IPS-18c (cell line): ENCODE measurements at regions not wholly inside any gene's neighbourhood (a gene's known extent, or its start where the extent isn't known, plus 50 kb on each side); places are given as distances from the start of the nearest gene placed in this dataset.

Source experiments
- H3K4me3 ChIP-seq: 2 replicates; pipeline ENCODE4 v1.7.0; 2013; ENCODE audit warnings: low read depth, mild to moderate bottlenecking, low read length, moderate library complexity; ENCODE audit not compliant: insufficient read depth
- H3K9me3 ChIP-seq: one replicate; pipeline ENCODE4 v1.6.1; 2013; ENCODE audit warnings: mild to moderate bottlenecking, low read length, moderate library complexity; ENCODE audit not compliant: control insufficient read depth, insufficient read depth

GRCh38 chr3:18657858-18658820 is 233.0 kb upstream of the SATB1 start:
- H3K4me3 ChIP-seq, result no peak overlapping the region
- H3K9me3 ChIP-seq, result no peaks in the 10 kb centered on the region

GRCh38 chr3:18656866-18657265 is 231.7 kb upstream of the SATB1 start:
- Histone ChIP-seq H3K9me3 (no peaks in the 10 kb centered on the region), H3K4me3 (no peak overlapping the region)

DNA sequence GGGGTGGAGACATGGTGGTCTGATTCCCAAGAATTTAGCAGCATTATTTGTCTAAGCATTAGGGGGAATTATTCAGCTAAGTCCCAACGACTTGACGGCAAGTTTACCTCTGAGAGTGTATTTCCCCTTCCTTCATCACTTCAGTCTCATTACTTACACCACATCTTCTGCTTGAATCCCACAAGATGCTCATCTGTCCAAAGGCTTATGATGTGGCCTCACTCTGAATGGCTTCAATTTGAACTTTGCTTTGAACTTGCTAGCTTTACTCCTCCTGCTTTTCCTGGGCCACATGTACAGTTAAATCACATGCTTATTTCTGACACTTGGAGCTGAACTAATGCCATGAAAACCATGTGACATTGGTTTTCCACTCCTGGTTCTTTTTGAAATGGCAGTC is 231.3 kb upstream of the SATB1 start:
- Histone ChIP-seq H3K4me3 (no peak overlapping the region), H3K9me3 (no peaks in the 10 kb centered on the region)

DNA sequence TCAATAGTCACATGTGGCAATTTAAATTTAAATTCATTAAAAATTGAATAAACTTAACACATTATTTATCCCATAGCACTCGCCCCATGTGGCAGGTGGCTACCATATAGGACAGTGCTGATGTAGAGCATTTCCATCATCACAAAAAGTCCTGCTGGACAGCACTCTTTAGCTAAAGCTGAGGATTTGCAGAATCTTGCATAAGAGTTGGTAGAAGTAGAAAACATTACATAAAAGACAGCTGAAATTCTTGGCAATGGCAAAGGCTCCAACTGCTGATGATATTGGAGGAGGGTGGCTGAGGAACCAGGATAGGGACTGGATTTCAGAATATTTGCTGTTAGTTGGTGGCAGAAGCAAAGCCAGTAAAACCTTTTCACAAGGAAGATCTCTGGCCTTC is 230.7 kb upstream of the SATB1 start:
- H3K9me3 ChIP-seq, result no peaks in the 10 kb centered on the region

GRCh38 chr3:18652781-18653180 is 227.6 kb upstream of the SATB1 start:
- Histone ChIP-seq H3K4me3 (no peak overlapping the region), H3K9me3 (no peaks in the 10 kb centered on the region)

More for the DNA sequence above, 230.7 kb upstream of the SATB1 start:
- no peak overlapping the region for H3K4me3 ChIP-seq

GRCh38 chr3:18650731-18651130 is 225.6 kb upstream of the SATB1 start:
- Histone ChIP-seq H3K9me3 (no peaks in the 10 kb centered on the region), H3K4me3 (no peak overlapping the region)

DNA sequence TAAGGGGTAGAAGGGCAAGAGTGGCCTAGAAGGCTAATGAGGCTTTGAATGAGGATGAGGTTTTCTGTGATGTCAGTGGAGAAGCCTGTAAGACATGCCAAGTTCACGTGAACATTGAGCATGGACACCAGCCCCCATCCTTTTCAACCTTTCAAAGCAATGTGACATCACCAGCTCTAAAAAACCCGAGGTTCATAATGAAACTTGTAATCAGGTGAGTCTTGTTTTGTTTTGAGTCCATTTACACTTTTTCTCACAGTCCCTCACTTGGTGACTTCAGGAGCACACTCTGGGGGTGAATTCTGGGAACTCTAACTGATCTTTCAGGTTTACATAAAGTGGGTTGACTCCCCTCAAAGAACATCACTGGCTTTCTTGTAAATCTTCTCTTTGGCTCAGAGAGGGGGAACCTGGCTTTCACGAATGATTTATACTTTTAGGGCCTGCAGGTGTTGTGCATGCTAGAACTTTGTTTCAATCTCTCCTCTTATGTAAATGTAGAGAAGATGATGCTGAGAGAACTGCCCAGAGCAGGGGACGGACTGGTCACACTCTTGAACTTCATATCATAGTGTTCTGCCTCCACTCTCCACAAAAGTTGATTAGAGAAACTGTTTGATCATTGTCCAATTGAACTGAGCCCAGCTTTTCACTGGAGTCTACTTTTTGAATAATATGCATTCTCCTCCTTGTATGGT is 224.7 kb upstream of the SATB1 start:
- H3K9me3 ChIP-seq, result no peaks in the 10 kb centered on the region
- H3K4me3 ChIP-seq, result no peak overlapping the region

- Histone ChIP-seq H3K9me3 (no peaks in the 10 kb centered on the region), H3K4me3 (no peak overlapping the region)
Observed at GRCh38 chr3:18648868-18649462, 223.8 kb upstream of the SATB1 start.

DNA sequence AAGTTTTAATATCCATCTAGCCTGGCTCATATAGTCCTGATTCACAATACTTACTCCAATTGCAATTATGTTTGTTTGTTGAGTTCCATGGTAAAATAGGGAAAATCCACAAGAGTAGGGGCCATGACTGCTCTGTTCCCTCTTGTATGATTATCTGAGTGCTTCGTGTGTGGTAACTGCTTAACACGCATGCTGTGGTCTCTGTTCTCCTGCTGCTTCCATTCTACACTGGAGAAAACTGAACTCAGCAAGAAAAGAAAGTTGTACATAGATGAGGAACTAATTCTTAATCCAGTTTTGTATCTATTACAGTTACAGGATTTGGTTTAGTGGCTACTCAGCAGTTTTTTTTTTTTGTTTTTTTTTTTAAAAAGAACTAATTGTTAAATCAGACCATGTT is 223.0 kb upstream of the SATB1 start:
- H3K9me3 ChIP-seq, result no peaks in the 10 kb centered on the region
- no peak overlapping the region for H3K4me3 ChIP-seq

DNA sequence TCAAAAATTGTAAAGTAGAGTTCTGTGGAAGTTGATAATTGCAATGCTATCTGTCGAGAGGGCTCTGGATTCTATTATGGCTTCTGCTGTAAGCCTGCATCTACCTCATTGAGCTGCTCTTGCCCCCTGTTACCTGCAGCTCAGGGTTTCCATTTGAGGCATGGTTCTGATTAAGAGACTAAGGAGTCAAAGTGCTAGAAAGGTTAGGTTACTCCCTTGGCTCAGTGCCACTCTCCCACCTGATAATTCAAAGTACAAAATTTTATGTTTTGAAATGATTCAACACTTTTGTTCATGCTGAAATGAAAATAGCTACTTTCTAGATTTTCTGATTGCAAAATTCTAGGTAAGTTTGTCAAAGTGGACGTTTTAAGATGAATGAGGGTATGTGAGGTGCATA is 220.5 kb upstream of the SATB1 start:
- no peaks in the 10 kb centered on the region for H3K9me3 ChIP-seq
- no peak overlapping the region for H3K4me3 ChIP-seq

DNA sequence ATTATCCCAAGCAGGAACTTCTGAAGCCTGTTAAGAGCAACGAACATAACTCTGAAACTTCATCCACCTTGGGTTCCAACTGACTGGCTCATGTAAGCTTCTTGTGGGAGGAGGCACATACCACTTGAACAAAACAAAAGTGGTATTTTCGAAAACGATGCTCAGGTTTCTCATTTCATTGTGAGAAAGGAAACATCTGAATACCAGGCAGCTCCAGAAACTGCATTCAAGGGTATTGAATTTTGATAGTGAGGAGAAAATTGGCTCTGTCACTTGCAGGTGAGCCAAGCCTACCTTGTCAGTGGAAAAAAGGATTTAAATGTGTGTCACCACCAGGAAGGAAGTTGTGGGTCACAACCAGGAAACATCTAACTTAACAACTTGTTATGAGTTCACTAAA is 218.1 kb upstream of the SATB1 start:
- Histone ChIP-seq H3K4me3 (no peak overlapping the region), H3K9me3 (no peaks in the 10 kb centered on the region)

- H3K9me3 ChIP-seq, result no peaks in the 10 kb centered on the region
- no peak overlapping the region for H3K4me3 ChIP-seq
Observed at GRCh38 chr3:18641916-18642315, 216.8 kb upstream of the SATB1 start.

GRCh38 chr3:18635215-18635614 is 210.1 kb upstream of the SATB1 start:
- H3K9me3 ChIP-seq, result no peaks in the 10 kb centered on the region
- no peak overlapping the region for H3K4me3 ChIP-seq

DNA sequence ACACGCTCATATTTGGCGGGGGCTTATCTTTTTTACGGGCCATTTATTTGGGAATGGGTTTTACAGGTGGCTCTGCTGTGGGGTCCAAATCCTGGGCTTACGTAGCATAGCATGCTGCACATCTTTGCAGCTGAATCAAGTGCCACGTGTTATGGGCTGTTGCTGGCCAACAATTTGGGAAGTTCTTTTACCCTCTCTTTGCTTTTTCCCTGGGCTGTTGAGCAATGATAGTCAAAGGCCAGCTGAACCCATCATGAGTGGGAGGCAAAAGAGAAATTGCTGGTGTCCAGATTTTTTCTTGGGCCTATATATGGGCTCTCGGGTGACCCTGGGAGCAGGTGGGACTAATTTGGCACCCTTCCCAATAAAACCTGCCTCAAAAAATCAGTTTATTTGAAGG is 209.3 kb upstream of the SATB1 start:
- no peaks in the 10 kb centered on the region for H3K9me3 ChIP-seq
- no peak overlapping the region for H3K4me3 ChIP-seq

DNA sequence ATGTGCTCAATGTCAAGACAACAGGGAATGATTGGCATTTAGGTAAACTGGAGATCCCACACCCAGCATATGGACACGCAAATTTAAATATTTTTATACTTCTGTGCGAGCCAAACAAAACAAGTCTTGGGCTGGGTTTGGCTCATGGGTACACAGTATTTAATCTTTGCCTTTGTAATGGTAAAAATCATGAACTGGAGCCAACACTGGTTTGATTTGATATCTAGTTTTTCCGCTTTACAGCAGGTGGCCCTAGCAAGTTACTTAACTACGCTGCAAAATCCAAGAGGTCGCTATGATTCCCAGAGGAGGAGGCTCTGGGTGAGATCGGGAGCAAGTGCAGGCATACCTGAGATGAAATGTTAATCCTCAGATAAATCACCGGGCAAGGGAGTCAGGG is 207.9 kb upstream of the SATB1 start:
- no peaks in the 10 kb centered on the region for H3K9me3 ChIP-seq
- H3K4me3 ChIP-seq, result no peak overlapping the region

DNA sequence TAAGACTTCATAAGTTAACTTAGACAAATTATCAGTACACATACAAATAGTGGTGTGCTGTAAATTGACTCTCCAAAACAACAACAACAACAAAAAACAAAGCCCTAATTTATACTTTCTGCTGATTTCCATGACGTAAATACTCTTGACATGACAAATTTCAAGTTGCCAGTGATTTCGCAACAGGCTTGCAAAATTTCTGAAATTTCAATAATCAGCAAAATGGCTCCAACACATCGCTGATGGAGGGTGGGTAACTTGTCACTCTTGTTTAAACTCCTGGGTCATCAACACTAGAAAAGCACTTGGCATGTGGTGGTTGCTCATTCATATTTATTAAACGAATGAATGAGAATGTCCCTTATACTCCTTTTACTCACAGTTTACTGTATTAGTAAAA is 205.2 kb upstream of the SATB1 start:
- no peaks in the 10 kb centered on the region for H3K9me3 ChIP-seq
- no peak overlapping the region for H3K4me3 ChIP-seq

DNA sequence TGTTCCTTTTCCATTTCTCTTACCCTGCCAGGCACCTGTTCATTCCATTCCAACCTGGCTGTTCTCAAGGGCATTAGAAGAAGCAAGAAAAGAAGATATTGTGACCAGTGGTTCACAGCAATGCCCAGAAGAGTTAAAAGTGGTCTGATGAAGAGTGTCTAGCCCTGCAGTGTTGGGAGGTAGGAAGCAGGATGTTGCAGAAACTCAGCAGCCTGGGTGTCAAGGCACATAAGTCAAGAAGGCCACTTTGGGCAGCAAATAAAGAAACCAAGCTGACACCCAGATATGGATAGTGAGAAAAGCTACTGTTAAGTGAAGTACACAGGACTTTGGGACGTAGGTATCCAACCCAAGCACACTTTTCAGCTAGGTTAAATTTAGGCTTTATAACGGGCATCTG is 199.9 kb upstream of the SATB1 start:
- Histone ChIP-seq H3K9me3 (no peaks in the 10 kb centered on the region), H3K4me3 (no peak overlapping the region)

DNA sequence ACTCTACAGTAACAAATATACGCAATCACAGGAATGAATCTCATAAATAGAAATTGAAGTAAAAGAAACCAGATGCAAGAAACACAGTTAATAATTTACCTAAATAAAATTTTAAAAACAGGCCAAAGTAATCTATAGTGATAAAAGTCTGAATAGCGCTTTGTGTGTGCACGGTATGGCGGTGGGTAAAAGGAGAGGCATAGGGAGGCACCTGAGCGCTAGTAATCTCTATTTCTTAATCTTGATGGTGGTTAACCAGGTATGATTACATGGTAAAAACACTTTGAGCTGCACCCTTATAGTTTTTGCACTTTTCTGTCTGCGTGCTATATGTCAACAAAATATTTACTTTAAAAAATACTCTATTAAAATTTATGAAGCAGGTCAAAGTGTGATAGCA is 198.1 kb upstream of the SATB1 start:
- Histone ChIP-seq H3K9me3 (no peaks in the 10 kb centered on the region), H3K4me3 (no peak overlapping the region)
